ENCODE measurements at regions not wholly inside any gene's neighbourhood (a gene's known extent, or its start where the extent isn't known, plus 50 kb on each side); places are given as distances from the start of the nearest gene placed in this dataset.

DNA sequence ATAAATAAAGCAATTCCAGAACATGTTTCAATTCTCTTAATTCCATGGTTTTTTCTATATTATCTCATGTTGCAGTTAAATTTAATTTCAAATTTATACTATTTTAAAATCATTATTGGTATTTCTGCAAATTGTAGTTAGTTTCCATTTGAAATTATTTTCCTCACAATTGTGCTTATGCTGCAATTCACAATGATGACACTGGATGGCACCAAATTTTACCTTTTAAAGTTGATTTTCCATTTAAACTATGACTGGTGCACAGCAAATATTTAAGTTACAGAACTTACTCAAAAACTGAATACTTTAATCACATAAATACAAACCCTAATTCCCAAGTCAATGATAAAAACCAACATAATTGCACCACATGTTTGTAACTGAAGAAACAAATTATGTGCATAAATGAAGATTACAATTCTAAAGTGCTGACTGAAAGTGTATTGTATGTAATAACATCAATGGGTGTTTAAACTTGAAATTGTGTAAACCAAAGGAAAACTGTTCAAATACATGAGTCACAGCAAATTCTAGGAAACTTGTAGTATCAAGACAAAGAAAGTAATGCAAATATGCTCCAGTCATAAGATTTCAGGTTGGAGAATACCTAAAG, 75.3 kb upstream of the AASS start (continued):
- no peak for TF ChIP-seq NRF1 (IDR thresholded peaks at IDR 0.05; ENCODE audit: low read depth, low read length)
